ENCODE measurements at regions not wholly inside any gene's neighbourhood (a gene's known extent, or its start where the extent isn't known, plus 50 kb on each side); places are given as distances from the start of the nearest gene placed in this dataset.

DNA sequence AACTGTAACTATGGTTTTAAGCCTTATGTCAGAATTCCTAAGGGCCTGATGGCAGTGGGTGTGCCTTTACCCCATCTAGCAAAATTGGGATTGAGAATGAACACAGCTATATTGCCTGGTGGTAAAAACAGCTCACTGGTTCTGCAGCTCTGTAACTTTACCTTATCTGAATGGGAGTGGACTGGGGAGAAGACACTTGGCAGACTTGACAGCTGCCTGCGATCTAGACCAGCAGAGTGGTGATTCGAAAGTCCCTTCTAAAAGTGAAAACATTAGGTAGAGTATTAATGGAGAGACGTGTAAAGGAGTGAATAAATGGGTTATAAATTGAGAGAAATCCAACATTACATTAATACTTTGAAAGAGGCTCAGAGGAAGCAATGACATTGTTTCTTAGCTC, 289.1 kb upstream of the EDIL3 start:
- WGBS, result 84% methylated on average over 3 of the region's 3 CpGs
- peaks cover 0 to 7% (median 0%) of the 10 kb centered on the region in 4 donors for H3K9me3 ChIP-seq
- no peak for TF ChIP-seq POLR2A (IDR thresholded peaks at IDR 0.05; ENCODE audit: low read depth)
- no peak for TF ChIP-seq POLR2AphosphoS5 (IDR thresholded peaks at IDR 0.05)
- TF ChIP-seq, protein P1, sequence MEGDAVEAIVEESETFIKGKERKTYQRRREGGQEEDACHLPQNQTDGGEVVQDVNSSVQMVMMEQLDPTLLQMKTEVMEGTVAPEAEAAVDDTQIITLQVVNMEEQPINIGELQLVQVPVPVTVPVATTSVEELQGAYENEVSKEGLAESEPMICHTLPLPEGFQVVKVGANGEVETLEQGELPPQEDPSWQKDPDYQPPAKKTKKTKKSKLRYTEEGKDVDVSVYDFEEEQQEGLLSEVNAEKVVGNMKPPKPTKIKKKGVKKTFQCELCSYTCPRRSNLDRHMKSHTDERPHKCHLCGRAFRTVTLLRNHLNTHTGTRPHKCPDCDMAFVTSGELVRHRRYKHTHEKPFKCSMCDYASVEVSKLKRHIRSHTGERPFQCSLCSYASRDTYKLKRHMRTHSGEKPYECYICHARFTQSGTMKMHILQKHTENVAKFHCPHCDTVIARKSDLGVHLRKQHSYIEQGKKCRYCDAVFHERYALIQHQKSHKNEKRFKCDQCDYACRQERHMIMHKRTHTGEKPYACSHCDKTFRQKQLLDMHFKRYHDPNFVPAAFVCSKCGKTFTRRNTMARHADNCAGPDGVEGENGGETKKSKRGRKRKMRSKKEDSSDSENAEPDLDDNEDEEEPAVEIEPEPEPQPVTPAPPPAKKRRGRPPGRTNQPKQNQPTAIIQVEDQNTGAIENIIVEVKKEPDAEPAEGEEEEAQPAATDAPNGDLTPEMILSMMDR (IDR thresholded peaks at IDR 0.05), result no peak
- no peak for TF ChIP-seq EP300 (IDR thresholded peaks at IDR 0.05)
- no peak for DNase-seq (ENCODE audit: extremely low spot score)
- no peak overlapping the region for H3K27ac ChIP-seq (replicated peaks in 1 of 4)
- intact Hi-C loops (cut with DNase I), result no loop called here
- H3K4me1 ChIP-seq, result no peaks in the 10 kb centered on the region
- H3K36me3 ChIP-seq, result no peaks in the 10 kb centered on the region
- no peak overlapping the region for H3K4me3 ChIP-seq
- H3K27me3 ChIP-seq, result no peaks in the 10 kb centered on the region

DNA sequence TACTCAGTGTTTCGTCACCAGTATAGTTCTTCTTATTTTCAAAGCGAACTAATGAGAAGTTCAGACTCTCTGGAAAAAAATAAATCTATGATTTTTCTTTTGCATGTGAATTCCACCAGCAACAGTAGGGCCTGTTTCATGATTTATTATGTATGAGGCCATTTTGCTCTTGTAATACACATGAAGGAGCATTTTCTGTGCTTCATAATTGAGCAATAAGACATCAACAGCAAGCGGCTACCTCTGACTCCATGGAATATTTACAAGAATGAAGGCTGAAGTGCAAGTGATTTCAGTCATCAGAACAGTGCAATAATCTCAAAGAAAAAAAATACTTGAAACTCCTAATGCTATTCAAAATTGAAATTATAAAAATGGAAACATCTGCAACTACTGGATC, 282.9 kb upstream of the EDIL3 start:
- no peak for DNase-seq (ENCODE audit: extremely low spot score)
- no peaks in the 10 kb centered on the region for H3K36me3 ChIP-seq
- H3K4me3 ChIP-seq, result no peak overlapping the region
- no peaks in the 10 kb centered on the region for H3K4me1 ChIP-seq
- no peak overlapping the region for H3K27ac ChIP-seq (replicated peaks in 1 of 4)
- TF ChIP-seq, protein P1 (IDR thresholded peaks at IDR 0.05), result no peak
- TF ChIP-seq EP300 (IDR thresholded peaks at IDR 0.05) (no peak), POLR2AphosphoS5 (IDR thresholded peaks at IDR 0.05) (no peak), POLR2A (IDR thresholded peaks at IDR 0.05; ENCODE audit: low read depth) (no peak)
- H3K27me3 ChIP-seq, result no peaks in the 10 kb centered on the region
- 95% methylated on average over 3 of the region's 3 CpGs for WGBS
- intact Hi-C loops (cut with DNase I), result no loop called here
- peaks cover 0 to 7% (median 0%) of the 10 kb centered on the region in 4 donors for H3K9me3 ChIP-seq

DNA sequence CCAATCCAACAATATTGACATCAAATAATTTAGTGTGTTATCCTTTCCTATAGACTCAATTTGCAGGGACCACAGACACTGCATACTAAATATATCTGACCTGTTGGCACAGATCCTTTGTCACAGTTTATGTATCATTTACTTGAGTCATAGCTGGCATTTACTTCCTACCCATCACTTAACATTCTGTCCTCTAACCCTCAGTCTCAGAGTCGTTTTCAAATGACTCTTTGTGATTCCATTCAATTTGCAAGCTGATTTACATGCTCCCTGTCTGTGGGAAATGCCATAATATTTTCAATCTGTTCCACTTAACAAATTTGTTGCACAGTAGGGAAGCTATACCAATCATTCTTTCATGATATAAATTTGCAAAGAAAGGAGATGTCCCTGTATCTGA, 265.7 kb upstream of the EDIL3 start:
- Histone ChIP-seq H3K4me1 (no peaks in the 10 kb centered on the region), H3K9me3 (no peaks in the 10 kb centered on the region), H3K4me3 (no peak overlapping the region), H3K27me3 (no peaks in the 10 kb centered on the region), H3K27ac (replicated peaks in 1 of 4) (no peak overlapping the region), H3K36me3 (no peaks in the 10 kb centered on the region)
- TF ChIP-seq EP300 (IDR thresholded peaks at IDR 0.05) (no peak), POLR2AphosphoS5 (IDR thresholded peaks at IDR 0.05) (no peak), POLR2A (IDR thresholded peaks at IDR 0.05; ENCODE audit: low read depth) (no peak)
- TF ChIP-seq, protein P1 (IDR thresholded peaks at IDR 0.05), result no peak
- intact Hi-C loops (cut with DNase I), result no loop called here
- no peak for DNase-seq (ENCODE audit: extremely low spot score)
- WGBS, result 47% methylated on average over 1 of the region's 1 CpG

DNA sequence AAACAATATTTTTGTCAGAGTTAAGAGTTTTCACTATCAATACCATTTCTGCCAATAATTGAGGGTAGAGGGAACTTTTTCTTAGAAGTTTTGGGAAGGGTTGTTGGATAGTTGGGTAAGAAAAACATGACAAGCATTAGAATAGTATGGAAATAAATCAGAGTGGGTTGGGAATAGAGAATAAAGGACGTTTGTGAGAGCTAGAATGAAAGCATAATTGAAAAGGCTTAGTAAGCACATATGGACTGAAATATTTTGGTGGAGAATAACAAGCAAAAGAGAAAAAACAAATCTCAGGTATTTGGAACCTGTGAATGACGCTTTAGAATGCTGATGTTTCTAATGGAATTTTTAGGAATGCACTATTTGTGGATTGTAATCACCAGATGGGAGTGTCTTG, 262.9 kb upstream of the EDIL3 start:
- no peak for DNase-seq (ENCODE audit: extremely low spot score)
- TF ChIP-seq POLR2AphosphoS5 (IDR thresholded peaks at IDR 0.05), result no peak
- TF ChIP-seq EP300 (IDR thresholded peaks at IDR 0.05), result no peak
- no peak for TF ChIP-seq POLR2A (IDR thresholded peaks at IDR 0.05; ENCODE audit: low read depth)
- TF ChIP-seq, protein P1 (IDR thresholded peaks at IDR 0.05), result no peak
- H3K4me1 ChIP-seq, result no peaks in the 10 kb centered on the region
- no peaks in the 10 kb centered on the region for H3K27me3 ChIP-seq
- H3K4me3 ChIP-seq, result no peak overlapping the region
- H3K9me3 ChIP-seq, result no peaks in the 10 kb centered on the region
- no peak overlapping the region for H3K27ac ChIP-seq (replicated peaks in 1 of 4)
- intact Hi-C loops (cut with DNase I), result no loop called here
- 72% methylated on average over 2 of the region's 2 CpGs for WGBS
- H3K36me3 ChIP-seq, result no peaks in the 10 kb centered on the region

DNA sequence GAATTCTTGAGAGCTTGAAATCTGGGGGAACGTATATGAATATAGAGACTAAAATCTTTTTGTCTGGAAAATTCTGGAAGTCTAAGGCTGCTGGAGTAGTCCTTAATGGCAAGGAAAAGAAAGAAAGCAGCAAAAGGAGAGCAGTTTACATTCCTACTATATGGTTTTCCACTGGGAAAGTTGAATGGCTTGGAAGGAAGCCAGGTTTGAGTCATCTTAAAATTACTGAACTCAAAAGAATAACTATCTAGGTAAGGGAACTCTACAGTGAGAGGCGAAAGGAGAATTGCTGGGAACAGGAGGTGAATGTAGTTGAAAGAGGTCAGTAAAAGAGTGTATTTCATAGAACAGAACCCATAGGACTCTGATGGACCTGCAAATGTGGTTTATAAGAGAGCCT, 258.1 kb upstream of the EDIL3 start:
- intact Hi-C loops (cut with DNase I), result no loop called here
- no peaks in the 10 kb centered on the region for H3K4me1 ChIP-seq
- no peak overlapping the region for H3K27ac ChIP-seq (replicated peaks in 1 of 4)
- H3K4me3 ChIP-seq, result no peak overlapping the region
- no peaks in the 10 kb centered on the region for H3K27me3 ChIP-seq
- no peak for DNase-seq (ENCODE audit: extremely low spot score)
- no peak for TF ChIP-seq POLR2A (IDR thresholded peaks at IDR 0.05; ENCODE audit: low read depth)
- H3K9me3 ChIP-seq, result no peaks in the 10 kb centered on the region
- 60% methylated on average over 2 of the region's 2 CpGs for WGBS
- H3K36me3 ChIP-seq, result no peaks in the 10 kb centered on the region

Data from esophagus muscularis mucosa (tissue), 4 donors.